ENCODE measurements at regions not wholly inside any gene's neighbourhood (a gene's known extent, or its start where the extent isn't known, plus 50 kb on each side); places are given as distances from the start of the nearest gene placed in this dataset.
"Not testable (repeated sequence)": the region's sequence is repeated elsewhere in the genome, so short reads cannot be mapped to it uniquely, and the experiment has no call there.

GRCh38 chr1:219100059-219100458 is 73.6 kb upstream of the LYPLAL1 start:
- Histone ChIP-seq H4K20me1 (ENCODE audit: insufficient read depth, low read length) (no peaks in the 10 kb centered on the region), H3K9me2 (ENCODE audit: insufficient read depth, low read length) (no peaks in the 10 kb centered on the region), H2AFZ (ENCODE audit: low read length) (no peak overlapping the region), H3K79me2 (ENCODE audit: insufficient read depth, low read depth, low read length) (no peaks in the 10 kb centered on the region), H3K4me2 (ENCODE audit: low read length) (no peak overlapping the region), H3K4me3 (ENCODE audit: low read depth, low read length, poor library complexity, severe bottlenecking) (no peak overlapping the region), H3K27ac (ENCODE audit: low read depth, low read length, poor library complexity, severe bottlenecking) (no peak overlapping the region), H3K4me1 (ENCODE audit: insufficient read depth, low read length, poor library complexity, severe bottlenecking) (no peaks in the 10 kb centered on the region), H3K9me3 (ENCODE audit: low read length) (no peaks in the 10 kb centered on the region), H3K36me3 (ENCODE audit: insufficient read depth, low read length) (no peaks in the 10 kb centered on the region)
- POLR2A ChIA-PET: interaction anchor here (0.7 to 1.2 kb wide), 3 partner anchors 9 to 60 kb away, joined by 3 to 4 read pairs (median 3); no protein-coding TSS in a partner anchor
- CTCF ChIA-PET (ENCODE audit: unreplicated experiment): no interaction called here
- TF ChIP-seq CTCF (conservative IDR thresholded peaks at IDR 0.05; ENCODE audit: low read length) (no peak), EZH2phosphoT487 (IDR thresholded peaks at IDR 0.05; ENCODE audit: borderline replicate concordance, low read depth, low read length) (no peak)
- DNase-seq (ENCODE audit: low spot score): no peak
- intact Hi-C loops (cut with micrococcal nuclease; ENCODE audit: unreplicated experiment): no loop called here
- BruUV-seq (replicated peaks): no TSS peak

- H3K4me3 ChIP-seq (ENCODE audit: low read depth, low read length, poor library complexity, severe bottlenecking); CTCF ChIA-PET (ENCODE audit: unreplicated experiment): not testable (repeated sequence)
Observed at GRCh38 chr1:219102466-219102865, 71.2 kb upstream of the LYPLAL1 start.

GRCh38 chr1:219105893-219106292 is 67.8 kb upstream of the LYPLAL1 start:
- Histone ChIP-seq H3K9me3 (ENCODE audit: low read length) (no peaks in the 10 kb centered on the region), H3K36me3 (ENCODE audit: insufficient read depth, low read length) (no peaks in the 10 kb centered on the region), H4K20me1 (ENCODE audit: insufficient read depth, low read length) (no peaks in the 10 kb centered on the region), H2AFZ (ENCODE audit: low read length) (no peak overlapping the region), H3K27ac (ENCODE audit: low read depth, low read length, poor library complexity, severe bottlenecking) (no peak overlapping the region), H3K4me3 (ENCODE audit: low read depth, low read length, poor library complexity, severe bottlenecking) (no peak overlapping the region), H3K4me2 (ENCODE audit: low read length) (no peak overlapping the region), H3K9me2 (ENCODE audit: insufficient read depth, low read length) (no peaks in the 10 kb centered on the region), H3K79me2 (ENCODE audit: insufficient read depth, low read depth, low read length) (no peaks in the 10 kb centered on the region), H3K4me1 (ENCODE audit: insufficient read depth, low read length, poor library complexity, severe bottlenecking) (no peaks in the 10 kb centered on the region)
- ChIA-PET POLR2A (interaction anchor here (0.7 kb wide), 1 partner anchor 815 kb away, joined by 4 read pairs; no protein-coding TSS in a partner anchor), CTCF (ENCODE audit: unreplicated experiment) (no interaction called here)
- BruUV-seq (replicated peaks): no TSS peak
- DNase-seq (ENCODE audit: low spot score): no peak
- intact Hi-C loops (cut with micrococcal nuclease; ENCODE audit: unreplicated experiment): no loop called here
- no peak for TF ChIP-seq EZH2phosphoT487 (IDR thresholded peaks at IDR 0.05; ENCODE audit: borderline replicate concordance, low read depth, low read length)
- TF ChIP-seq CTCF (conservative IDR thresholded peaks at IDR 0.05; ENCODE audit: low read length): no peak

More at GRCh38 chr1:219102466-219102865, 71.2 kb upstream of the LYPLAL1 start:
- H3K79me2 ChIP-seq (ENCODE audit: insufficient read depth, low read depth, low read length); H3K36me3 ChIP-seq (ENCODE audit: insufficient read depth, low read length); H4K20me1 ChIP-seq (ENCODE audit: insufficient read depth, low read length); H3K27ac ChIP-seq (ENCODE audit: low read depth, low read length, poor library complexity, severe bottlenecking); H3K9me2 ChIP-seq (ENCODE audit: insufficient read depth, low read length); H3K4me1 ChIP-seq (ENCODE audit: insufficient read depth, low read length, poor library complexity, severe bottlenecking); intact Hi-C loops (cut with micrococcal nuclease; ENCODE audit: unreplicated experiment); H2AFZ ChIP-seq (ENCODE audit: low read length); BruUV-seq (replicated peaks); POLR2A ChIA-PET; H3K4me2 ChIP-seq (ENCODE audit: low read length); H3K9me3 ChIP-seq (ENCODE audit: low read length); DNase-seq (ENCODE audit: low spot score): not testable (repeated sequence)

Data from OCI-LY7 (cell line).